Mesendoderm (in vitro differentiated cells): ENCODE measurements at regions not wholly inside any gene's neighbourhood (a gene's known extent, or its start where the extent isn't known, plus 50 kb on each side); places are given as distances from the start of the nearest gene placed in this dataset.

Source experiments
- DNase-seq: peaks from one replicate; pipeline ENCODE4 v3.0.0; 2013
- H2AK5ac ChIP-seq: 2 replicates; pipeline ENCODE4 v1.6.1; 2013; ENCODE audit warnings: low read length, inconsistent platforms
- H2BK120ac ChIP-seq: 2 replicates; pipeline ENCODE4 v1.6.1; 2013; ENCODE audit warnings: low read depth, mild to moderate bottlenecking, low read length, moderate library complexity, mixed read lengths
- H2BK15ac ChIP-seq: replicated peaks from 2 replicates; pipeline ENCODE4 v1.6.1; 2013; ENCODE audit warnings: low read depth, mild to moderate bottlenecking, moderate library complexity
- H2BK5ac ChIP-seq: 2 replicates; pipeline ENCODE4 v1.6.1; 2013; ENCODE audit warnings: low read length, inconsistent platforms
- H3K18ac ChIP-seq: 2 replicates; pipeline ENCODE4 v1.6.1; 2013; ENCODE audit warnings: mild to moderate bottlenecking, low read length, mixed read lengths
- H3K23ac ChIP-seq: one replicate; pipeline ENCODE4 v1.6.1; 2013; ENCODE audit warnings: low read length
- H3K27ac ChIP-seq: 2 replicates; pipeline ENCODE4 v1.5.1; 2013; ENCODE audit warnings: low read depth, mild to moderate bottlenecking, inconsistent platforms, low read length, moderate library complexity
- H3K27me3 ChIP-seq: 2 replicates; pipeline ENCODE4 v1.6.1; 2013; ENCODE audit warnings: low read length, control low read depth, mild to moderate bottlenecking, inconsistent platforms; ENCODE audit not compliant: insufficient read depth, poor library complexity
- H3K36me3 ChIP-seq: 2 replicates; pipeline ENCODE4 v1.6.1; 2013; ENCODE audit warnings: low read length, inconsistent platforms; ENCODE audit not compliant: control insufficient read depth, insufficient read depth
- H3K4ac ChIP-seq: one replicate; pipeline ENCODE4 v1.6.1; 2013; ENCODE audit warnings: low read depth, mild to moderate bottlenecking, low read length, moderate library complexity
- H3K4me1 ChIP-seq: 2 replicates; pipeline ENCODE4 v1.6.1; 2013; ENCODE audit warnings: low read depth, low read length, inconsistent platforms; ENCODE audit not compliant: control insufficient read depth
- H3K4me2 ChIP-seq: 2 replicates; pipeline ENCODE4 v1.6.1; 2013; ENCODE audit warnings: low read length
- H3K4me3 ChIP-seq: 2 replicates; pipeline ENCODE4 v1.5.1; 2013; ENCODE audit warnings: mild to moderate bottlenecking, low read length
- H3K56ac ChIP-seq: one replicate; pipeline ENCODE4 v1.6.1; 2013; ENCODE audit warnings: low read length
- H3K79me1 ChIP-seq: 2 replicates; pipeline ENCODE4 v1.6.1; 2013; ENCODE audit warnings: low read length, inconsistent platforms
- H3K79me2 ChIP-seq: 2 replicates; pipeline ENCODE4 v1.6.1; 2013; ENCODE audit warnings: mild to moderate bottlenecking, low read length; ENCODE audit not compliant: control insufficient read depth, insufficient read depth
- H3K9ac ChIP-seq: 2 replicates; pipeline ENCODE4 v1.6.1; 2013; ENCODE audit warnings: low read length, inconsistent platforms
- H4K5ac ChIP-seq: one replicate; pipeline ENCODE4 v1.6.1; 2013; ENCODE audit warnings: low read length
- H4K8ac ChIP-seq: one replicate; pipeline ENCODE4 v1.6.1; 2013; ENCODE audit warnings: low read depth, mild to moderate bottlenecking, control low read depth, low read length, moderate library complexity
- WGBS: extraction: QIAGEN DNeasy Blood & Tissue Kit; methylation state at CpG from one replicate; pipeline ENCODE4 v1.1.7; 2013; ENCODE audit warnings: low lambda C conversion rate, missing lambda C conversion rate; ENCODE audit not compliant: insufficient coverage; ENCODE audit errors: extremely low coverage; 5-methylcytosine and 5-hydroxymethylcytosine counted together

DNA sequence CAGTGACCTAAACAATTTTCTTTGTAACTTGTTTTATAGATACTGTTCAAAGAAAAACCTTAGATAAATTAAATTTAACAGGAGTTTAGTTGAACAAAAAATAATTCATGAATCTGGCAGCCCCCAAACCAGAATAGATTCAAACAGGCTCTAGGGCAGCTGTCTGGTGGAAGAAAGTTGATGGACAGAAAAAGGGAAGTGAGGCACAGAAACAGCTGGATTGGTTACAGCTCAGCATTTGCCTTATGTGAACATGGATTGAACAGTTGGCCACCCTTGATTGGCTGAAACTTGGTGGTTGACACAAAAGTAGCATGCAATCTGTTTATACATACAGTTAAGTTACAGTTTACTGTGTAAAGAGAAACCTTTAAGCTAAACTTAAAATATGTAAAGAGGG is 954.3 kb upstream of the FLRT2 start:
- H4K5ac ChIP-seq: no peak overlapping the region
- H3K56ac ChIP-seq: no peak overlapping the region
- no peak for DNase-seq
- no peak overlapping the region for H3K27ac ChIP-seq
- no peak overlapping the region for H2BK120ac ChIP-seq
- no peak overlapping the region for H3K23ac ChIP-seq
- no peaks in the 10 kb centered on the region for H3K79me2 ChIP-seq
- peak overlapping the region; percentile 31 for H3K4ac ChIP-seq
- H3K36me3 ChIP-seq: no peaks in the 10 kb centered on the region
- H3K27me3 ChIP-seq: no peaks in the 10 kb centered on the region
- H3K4me3 ChIP-seq: no peak overlapping the region
- H2BK5ac ChIP-seq: no peak overlapping the region
- H3K4me2 ChIP-seq: no peak overlapping the region
- H3K79me1 ChIP-seq: no peaks in the 10 kb centered on the region
- no peak overlapping the region for H2AK5ac ChIP-seq
- H3K9ac ChIP-seq: no peak overlapping the region
- H4K8ac ChIP-seq: no peak overlapping the region
- no peak overlapping the region for H2BK15ac ChIP-seq
- no peak overlapping the region for H3K18ac ChIP-seq
- no peaks in the 10 kb centered on the region for H3K4me1 ChIP-seq

DNA sequence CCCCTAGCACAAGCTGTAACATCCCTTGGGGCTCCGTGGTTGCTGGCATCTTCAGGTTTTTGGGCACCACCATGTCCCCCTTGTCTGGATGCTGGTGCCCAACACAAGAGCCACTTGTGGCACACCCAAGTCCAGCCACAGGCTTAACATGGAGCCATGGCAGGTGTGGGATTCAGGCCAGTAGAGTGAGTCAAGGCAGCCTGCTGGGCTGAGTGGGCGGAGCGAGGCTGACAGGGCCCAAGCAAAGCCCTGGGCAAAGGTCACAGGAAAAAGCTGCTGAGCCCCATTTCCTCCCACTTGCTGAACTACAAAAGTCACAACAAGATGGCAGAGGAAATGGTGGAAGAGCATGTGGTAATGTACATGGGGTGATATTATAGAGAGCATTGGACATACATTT is 950.7 kb upstream of the FLRT2 start:
- H3K4me3 ChIP-seq: no peak overlapping the region
- H3K23ac ChIP-seq: no peak overlapping the region
- H4K8ac ChIP-seq: no peak overlapping the region
- no peak overlapping the region for H3K4me2 ChIP-seq
- no peaks in the 10 kb centered on the region for H3K36me3 ChIP-seq
- H3K4me1 ChIP-seq: no peaks in the 10 kb centered on the region
- H3K4ac ChIP-seq: no peak overlapping the region
- H3K56ac ChIP-seq: no peak overlapping the region
- no peak for DNase-seq
- H3K18ac ChIP-seq: no peak overlapping the region
- H3K9ac ChIP-seq: no peak overlapping the region
- no peaks in the 10 kb centered on the region for H3K79me1 ChIP-seq
- H2AK5ac ChIP-seq: no peak overlapping the region
- H3K27me3 ChIP-seq: no peaks in the 10 kb centered on the region
- H4K5ac ChIP-seq: no peak overlapping the region
- no peaks in the 10 kb centered on the region for H3K79me2 ChIP-seq
- no peak overlapping the region for H2BK120ac ChIP-seq
- no peak overlapping the region for H3K27ac ChIP-seq
- no peak overlapping the region for H2BK15ac ChIP-seq
- no peak overlapping the region for H2BK5ac ChIP-seq
- no CpG with 5 or more reads among the region's 3 CpGs for WGBS

DNA sequence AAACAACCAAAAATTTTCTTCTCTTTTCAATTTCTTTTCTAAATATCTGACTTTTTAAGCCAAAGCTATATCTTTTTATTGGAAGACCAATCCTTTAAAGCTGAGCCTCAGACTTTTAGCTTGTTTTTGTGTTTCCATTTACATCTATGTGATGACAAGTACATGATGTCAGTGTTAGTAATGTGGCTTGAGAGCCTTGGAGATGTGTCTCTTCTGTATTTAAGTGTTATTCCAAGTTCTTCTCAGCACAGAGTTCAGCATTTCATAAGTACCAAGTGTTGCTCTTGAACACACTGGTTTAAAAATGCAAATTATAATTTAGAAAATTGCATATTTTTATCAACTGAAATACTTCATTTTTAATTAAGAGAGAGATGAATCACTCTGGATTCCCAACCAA is 948.9 kb upstream of the FLRT2 start:
- Histone ChIP-seq H3K79me2 (no peaks in the 10 kb centered on the region), H2BK5ac (no peak overlapping the region), H3K23ac (no peak overlapping the region), H2BK120ac (no peak overlapping the region), H3K9ac (no peak overlapping the region), H3K79me1 (no peaks in the 10 kb centered on the region), H4K8ac (no peak overlapping the region), H4K5ac (no peak overlapping the region), H2BK15ac (no peak overlapping the region), H3K4me2 (no peak overlapping the region), H3K4me1 (no peaks in the 10 kb centered on the region), H3K27ac (no peak overlapping the region), H3K4me3 (no peak overlapping the region), H3K36me3 (no peaks in the 10 kb centered on the region), H3K56ac (no peak overlapping the region), H3K18ac (no peak overlapping the region), H3K4ac (no peak overlapping the region), H3K27me3 (no peaks in the 10 kb centered on the region), H2AK5ac (no peak overlapping the region)
- DNase-seq: no peak

DNA sequence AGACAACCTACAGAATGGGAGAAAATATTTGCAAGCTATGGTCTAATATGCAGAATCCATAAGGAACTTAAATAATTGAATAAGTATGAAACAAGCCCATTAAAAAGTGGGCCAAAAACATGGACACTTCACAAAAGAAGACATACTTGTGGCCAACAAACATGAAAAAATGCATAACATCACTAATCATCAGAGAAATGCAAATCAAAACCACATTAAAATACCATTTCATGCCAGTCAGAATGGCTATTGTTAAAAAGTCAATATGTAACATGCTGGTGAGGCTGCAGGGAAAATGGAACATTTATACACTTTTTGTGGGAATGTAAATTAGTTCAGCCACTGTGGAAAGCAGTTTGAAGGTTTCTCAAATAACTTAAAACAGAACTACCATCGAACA is 945.4 kb upstream of the FLRT2 start:
- no peak for DNase-seq
- Histone ChIP-seq H2BK120ac (no peak overlapping the region), H2AK5ac (no peak overlapping the region), H4K8ac (no peak overlapping the region), H2BK15ac (no peak overlapping the region), H3K9ac (no peak overlapping the region), H3K79me2 (no peaks in the 10 kb centered on the region), H3K27ac (no peak overlapping the region), H3K23ac (no peak overlapping the region), H3K79me1 (no peaks in the 10 kb centered on the region), H3K4me1 (no peaks in the 10 kb centered on the region), H2BK5ac (no peak overlapping the region), H3K27me3 (no peaks in the 10 kb centered on the region), H3K4me3 (no peak overlapping the region), H3K18ac (no peak overlapping the region), H3K36me3 (no peaks in the 10 kb centered on the region), H3K4me2 (no peak overlapping the region), H3K4ac (no peak overlapping the region), H3K56ac (no peak overlapping the region), H4K5ac (no peak overlapping the region)
- no CpG with 5 or more reads among the region's 1 CpG for WGBS

DNA sequence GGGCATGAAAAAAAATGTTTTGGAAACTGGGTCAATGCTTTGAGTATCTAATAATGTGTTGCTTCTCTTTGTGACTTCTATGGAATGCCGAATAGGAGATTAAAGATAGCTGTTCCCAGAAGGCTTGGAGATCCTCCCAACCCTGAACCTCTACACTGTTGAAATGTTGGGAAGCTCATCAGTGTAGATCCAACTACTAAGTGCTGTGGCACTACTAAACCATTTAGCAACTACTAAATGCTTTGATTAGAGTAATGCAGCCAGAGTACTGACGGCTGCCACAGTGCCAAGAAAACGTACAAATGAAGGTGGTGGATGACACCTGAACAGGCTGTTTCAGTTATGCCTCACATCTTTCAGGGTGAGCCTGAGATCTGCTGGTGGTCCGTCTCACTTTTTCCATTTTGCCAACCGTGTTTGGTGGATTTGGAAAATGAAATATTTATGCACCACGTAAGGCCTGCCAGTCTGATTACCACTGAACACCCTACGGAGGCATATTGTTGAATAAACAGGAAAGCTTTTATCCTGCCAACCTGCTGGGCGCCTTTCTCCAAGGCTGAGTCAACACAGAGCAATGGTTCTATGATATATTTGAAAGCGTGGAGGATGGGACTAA is 938.0 kb upstream of the FLRT2 start:
- DNase-seq: no peak
- H3K27me3 ChIP-seq: no peaks in the 10 kb centered on the region
- no peak overlapping the region for H2BK5ac ChIP-seq
- no peaks in the 10 kb centered on the region for H3K36me3 ChIP-seq
- no peak overlapping the region for H2AK5ac ChIP-seq
- no peak overlapping the region for H3K4me2 ChIP-seq
- H3K4me1 ChIP-seq: no peaks in the 10 kb centered on the region
- H3K23ac ChIP-seq: no peak overlapping the region
- H3K79me2 ChIP-seq: no peaks in the 10 kb centered on the region
- H4K5ac ChIP-seq: no peak overlapping the region
- H3K9ac ChIP-seq: no peak overlapping the region
- no peak overlapping the region for H3K27ac ChIP-seq
- no peak overlapping the region for H2BK120ac ChIP-seq
- no peak overlapping the region for H2BK15ac ChIP-seq
- no peak overlapping the region for H3K56ac ChIP-seq
- WGBS: no CpG with 5 or more reads among the region's 9 CpGs
- H3K79me1 ChIP-seq: no peaks in the 10 kb centered on the region
- no peak overlapping the region for H3K18ac ChIP-seq
- no peak overlapping the region for H4K8ac ChIP-seq
- H3K4ac ChIP-seq: no peak overlapping the region
- H3K4me3 ChIP-seq: no peak overlapping the region

DNA sequence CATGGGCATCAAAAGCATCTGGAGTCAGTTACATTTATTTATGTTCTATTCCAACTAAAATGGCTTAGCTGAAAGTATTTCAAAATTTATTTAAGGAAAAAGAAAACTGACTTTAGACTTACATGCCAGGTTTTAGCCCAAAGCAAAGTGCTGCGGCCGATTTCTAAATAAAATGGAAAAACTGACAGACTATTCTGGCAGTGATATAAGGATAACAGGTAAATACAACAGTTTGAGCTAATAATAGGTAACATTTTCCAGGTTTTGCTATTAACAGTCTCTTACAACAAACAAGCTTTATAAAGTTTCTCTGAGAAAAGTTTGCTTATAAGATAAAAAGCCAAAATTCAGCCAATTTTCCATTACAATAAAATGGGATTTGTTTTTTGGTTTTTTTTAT is 937.2 kb upstream of the FLRT2 start:
- H2BK120ac ChIP-seq: no peak overlapping the region
- no peak overlapping the region for H3K4ac ChIP-seq
- no peak overlapping the region for H3K27ac ChIP-seq
- no peak overlapping the region for H3K9ac ChIP-seq
- H2BK15ac ChIP-seq: no peak overlapping the region
- no peaks in the 10 kb centered on the region for H3K4me1 ChIP-seq
- H3K23ac ChIP-seq: no peak overlapping the region
- H3K79me2 ChIP-seq: no peaks in the 10 kb centered on the region
- no peaks in the 10 kb centered on the region for H3K36me3 ChIP-seq
- H3K4me2 ChIP-seq: no peak overlapping the region
- H3K18ac ChIP-seq: no peak overlapping the region
- no peak overlapping the region for H4K5ac ChIP-seq
- H2BK5ac ChIP-seq: no peak overlapping the region
- no peaks in the 10 kb centered on the region for H3K27me3 ChIP-seq
- no peak overlapping the region for H3K4me3 ChIP-seq
- no peak for DNase-seq
- H4K8ac ChIP-seq: no peak overlapping the region
- H2AK5ac ChIP-seq: no peak overlapping the region
- H3K79me1 ChIP-seq: no peaks in the 10 kb centered on the region
- no CpG with 5 or more reads among the region's 2 CpGs for WGBS
- H3K56ac ChIP-seq: no peak overlapping the region
